ENCODE measurements at regions not wholly inside any gene's neighbourhood (a gene's known extent, or its start where the extent isn't known, plus 50 kb on each side); places are given as distances from the start of the nearest gene placed in this dataset.
"Not testable (repeated sequence)": the region's sequence is repeated elsewhere in the genome, so short reads cannot be mapped to it uniquely, and the experiment has no call there.

GRCh38 chr14:46432516-46432915, 219.1 kb downstream of the RPL10L start:
- Histone ChIP-seq H3K4me2 (ENCODE audit: low read depth, low read length) (no peak overlapping the region), H3K4me1 (ENCODE audit: low read length) (no peaks in the 10 kb centered on the region), H3K36me3 (replicated peaks; ENCODE audit: insufficient read depth, low read length) (no peaks in the 10 kb centered on the region), H2AFZ (ENCODE audit: low read length) (no peak overlapping the region), H3K79me2 (ENCODE audit: low read length) (no peaks in the 10 kb centered on the region), H3F3A (ENCODE audit: insufficient read depth, low read length) (no peaks in the 10 kb centered on the region), H3K9ac (ENCODE audit: low read length) (no peak overlapping the region), H3K9me3 (replicated peaks; ENCODE audit: insufficient read depth, low read length) (no peaks in the 10 kb centered on the region), H3K27me3 (replicated peaks; ENCODE audit: insufficient read depth, low read length) (no peaks in the 10 kb centered on the region), H3K27ac (ENCODE audit: low read length) (no peak overlapping the region), H4K20me1 (ENCODE audit: insufficient read depth, low read length) (no peaks in the 10 kb centered on the region), H3K4me3 (ENCODE audit: low read length) (no peak overlapping the region), H3K9me2 (replicated peaks; ENCODE audit: insufficient read depth, low read length) (no peaks in the 10 kb centered on the region)
- no peak for DNase-seq
- TF ChIP-seq EZH2 (optimal IDR thresholded peaks at IDR 0.05; ENCODE audit: low read depth, low read length) (no peak), CTCF (IDR thresholded peaks at IDR 0.05; ENCODE audit: low read length) (no peak), EZH2phosphoT487 (IDR thresholded peaks at IDR 0.05; ENCODE audit: low read length) (no peak)

- H3K36me3 ChIP-seq (replicated peaks; ENCODE audit: insufficient read depth, low read length) = no peaks in the 10 kb centered on the region
- H3K4me3 ChIP-seq (ENCODE audit: low read length) = no peak overlapping the region
- H2AFZ ChIP-seq (ENCODE audit: low read length) = no peak overlapping the region
- DNase-seq = no peak
- H3K27ac ChIP-seq (ENCODE audit: low read length) = no peak overlapping the region
- no peaks in the 10 kb centered on the region for H4K20me1 ChIP-seq (ENCODE audit: insufficient read depth, low read length)
- no peaks in the 10 kb centered on the region for H3K9me3 ChIP-seq (replicated peaks; ENCODE audit: insufficient read depth, low read length)
- no peaks in the 10 kb centered on the region for H3F3A ChIP-seq (ENCODE audit: insufficient read depth, low read length)
- no peaks in the 10 kb centered on the region for H3K9me2 ChIP-seq (replicated peaks; ENCODE audit: insufficient read depth, low read length)
- no peak for TF ChIP-seq EZH2 (optimal IDR thresholded peaks at IDR 0.05; ENCODE audit: low read depth, low read length)
- no peak for TF ChIP-seq CTCF (IDR thresholded peaks at IDR 0.05; ENCODE audit: low read length)
- no peak for TF ChIP-seq EZH2phosphoT487 (IDR thresholded peaks at IDR 0.05; ENCODE audit: low read length)
- H3K4me1 ChIP-seq (ENCODE audit: low read length) = no peaks in the 10 kb centered on the region
- H3K27me3 ChIP-seq (replicated peaks; ENCODE audit: insufficient read depth, low read length) = no peaks in the 10 kb centered on the region
- no peak overlapping the region for H3K4me2 ChIP-seq (ENCODE audit: low read depth, low read length)
- no peaks in the 10 kb centered on the region for H3K79me2 ChIP-seq (ENCODE audit: low read length)
- no peak overlapping the region for H3K9ac ChIP-seq (ENCODE audit: low read length)
Measured at GRCh38 chr14:46417066-46417465, 234.5 kb downstream of the RPL10L start.

GRCh38 chr14:46404865-46405811, 246.4 kb downstream of the RPL10L start:
- Histone ChIP-seq H3K9me2 (replicated peaks; ENCODE audit: insufficient read depth, low read length) (no peaks in the 10 kb centered on the region), H2AFZ (ENCODE audit: low read length) (no peak overlapping the region), H3K9ac (ENCODE audit: low read length) (no peak overlapping the region), H3K36me3 (replicated peaks; ENCODE audit: insufficient read depth, low read length) (no peaks in the 10 kb centered on the region), H3K79me2 (ENCODE audit: low read length) (no peaks in the 10 kb centered on the region), H3K4me2 (ENCODE audit: low read depth, low read length) (no peak overlapping the region), H3K4me1 (ENCODE audit: low read length) (no peaks in the 10 kb centered on the region), H3F3A (ENCODE audit: insufficient read depth, low read length) (no peaks in the 10 kb centered on the region), H3K27me3 (replicated peaks; ENCODE audit: insufficient read depth, low read length) (no peaks in the 10 kb centered on the region), H3K9me3 (replicated peaks; ENCODE audit: insufficient read depth, low read length) (no peaks in the 10 kb centered on the region), H4K20me1 (ENCODE audit: insufficient read depth, low read length) (no peaks in the 10 kb centered on the region), H3K27ac (ENCODE audit: low read length) (no peak overlapping the region), H3K4me3 (ENCODE audit: low read length) (no peak overlapping the region)
- DNase-seq = no peak
- TF ChIP-seq CTCF (IDR thresholded peaks at IDR 0.05; ENCODE audit: low read length) = no peak
- TF ChIP-seq EZH2 (optimal IDR thresholded peaks at IDR 0.05; ENCODE audit: low read depth, low read length) = no peak
- no peak for TF ChIP-seq EZH2phosphoT487 (IDR thresholded peaks at IDR 0.05; ENCODE audit: low read length)

- H3K36me3 ChIP-seq (replicated peaks; ENCODE audit: insufficient read depth, low read length); H2AFZ ChIP-seq (ENCODE audit: low read length); H3K4me3 ChIP-seq (ENCODE audit: low read length); H3K4me2 ChIP-seq (ENCODE audit: low read depth, low read length); H4K20me1 ChIP-seq (ENCODE audit: insufficient read depth, low read length); H3K9me2 ChIP-seq (replicated peaks; ENCODE audit: insufficient read depth, low read length); H3K9me3 ChIP-seq (replicated peaks; ENCODE audit: insufficient read depth, low read length); H3K79me2 ChIP-seq (ENCODE audit: low read length); H3K27ac ChIP-seq (ENCODE audit: low read length); DNase-seq; H3F3A ChIP-seq (ENCODE audit: insufficient read depth, low read length); H3K4me1 ChIP-seq (ENCODE audit: low read length); H3K27me3 ChIP-seq (replicated peaks; ENCODE audit: insufficient read depth, low read length); H3K9ac ChIP-seq (ENCODE audit: low read length): not testable (repeated sequence)
Measured at GRCh38 chr14:46402001-46402690, 249.4 kb downstream of the RPL10L start.
